HUDEP-2 (cell line): ENCODE measurements at regions not wholly inside any gene's neighbourhood (a gene's known extent, or its start where the extent isn't known, plus 50 kb on each side); places are given as distances from the start of the nearest gene placed in this dataset.

ENCODE experiments used
- DNase-seq, 76 experiments: peaks; one replicate each; lab custom pipeline; 2025; ENCODE audit not compliant: unreplicated experiment in 76 of 76; lab: John Stamatoyannopoulos, UW

- DNase-seq, result no peak
These were observed 74.4 kb upstream of the PDE10A start for GRCh38 chr6:165737396-165737795.

- no peak for DNase-seq
These were observed 72.0 kb upstream of the PDE10A start for GRCh38 chr6:165735065-165735464.

GRCh38 chr6:165733489-165733791 is 70.4 kb upstream of the PDE10A start:
- DNase-seq, result no peak

- DNase-seq, result no peak
These were observed 69.9 kb upstream of the PDE10A start for GRCh38 chr6:165732696-165733488.

GRCh38 chr6:165729307-165729936 is 66.4 kb upstream of the PDE10A start:
- DNase-seq, result peak in 35 of 76 experiments; percentile 8 to 59 (median 25)

GRCh38 chr6:165728216-165728615 is 65.2 kb upstream of the PDE10A start:
- no peak for DNase-seq

GRCh38 chr6:165726965-165727381 is 63.9 kb upstream of the PDE10A start:
- no peak for DNase-seq

GRCh38 chr6:165726290-165726875 is 63.3 kb upstream of the PDE10A start:
- no peak for DNase-seq

GRCh38 chr6:165725201-165725600 is 62.2 kb upstream of the PDE10A start:
- DNase-seq, result peak in 7 of 76 experiments; percentile 2 to 18 (median 11)

GRCh38 chr6:165723326-165723725 is 60.3 kb upstream of the PDE10A start:
- no peak for DNase-seq

GRCh38 chr6:165722022-165722421 is 59.0 kb upstream of the PDE10A start:
- peak in 34 of 76 experiments; percentile 5 to 76 (median 32) for DNase-seq

- DNase-seq, result no peak
These were observed 58.3 kb upstream of the PDE10A start for GRCh38 chr6:165721356-165721755.

GRCh38 chr6:165718491-165718891 is 55.5 kb upstream of the PDE10A start:
- no peak for DNase-seq

GRCh38 chr6:165717732-165718465 is 54.9 kb upstream of the PDE10A start:
- DNase-seq, result no peak

- no peak for DNase-seq
These were observed 53.8 kb upstream of the PDE10A start for GRCh38 chr6:165716886-165717285.

GRCh38 chr6:165715428-165715827 is 52.4 kb upstream of the PDE10A start:
- no peak for DNase-seq

- DNase-seq, result no peak
These were observed 51.9 kb upstream of the PDE10A start for GRCh38 chr6:165714907-165715306.

GRCh38 chr6:165713845-165714466 is 50.9 kb upstream of the PDE10A start:
- no peak for DNase-seq
